Transverse colon (tissue), 3 donors: ENCODE measurements at regions not wholly inside any gene's neighbourhood (a gene's known extent, or its start where the extent isn't known, plus 50 kb on each side); places are given as distances from the start of the nearest gene placed in this dataset.

Source experiments
- POLR2A ChIP-seq: fragments of 450-650 bp; IDR thresholded peaks from one replicate; pipeline ENCODE4 v1.6.1; 2016; ENCODE audit warnings: antibody characterized with exemption, mild to moderate bottlenecking, moderate library complexity
- TF ChIP-seq, protein P1 (sequence below), 5 experiments: fragments of 200-600 bp in 3 of 5; fragments of 450-650 bp in 2 of 5; sonication (generic) in 3 of 5; IDR thresholded peaks; 1 replicate in 2 of 5; 2 replicates in 3 of 5; pipeline ENCODE4 v1.5.1; 2016 to 2017; ENCODE audit warnings: antibody characterized with exemption in 5 of 5, inconsistent platforms in 3 of 5, mild to moderate bottlenecking in 2 of 5, moderate library complexity in 1 of 5

DNA sequence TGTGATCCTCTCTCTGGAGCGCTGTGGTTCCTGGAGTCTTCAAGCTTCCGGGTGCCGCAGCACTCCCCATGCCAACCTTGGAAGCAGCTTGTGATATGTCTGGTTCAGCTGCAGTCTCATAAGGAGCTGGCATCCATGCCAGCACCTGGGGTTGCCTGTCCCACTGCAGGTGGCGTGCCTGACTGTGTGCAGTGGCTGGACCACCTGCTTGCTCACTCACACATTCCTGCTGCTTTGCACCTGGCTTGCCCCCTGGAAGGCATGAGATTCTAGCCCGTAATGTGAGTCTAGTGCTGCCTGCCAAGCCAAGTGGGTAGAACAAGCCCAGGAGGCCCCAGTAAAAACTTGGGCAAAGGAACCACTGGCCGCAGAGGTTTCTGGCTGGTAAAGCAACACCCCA lies 687.2 kb upstream of the AADAT start:
- no peak for TF ChIP-seq POLR2A
- TF ChIP-seq, protein P1, sequence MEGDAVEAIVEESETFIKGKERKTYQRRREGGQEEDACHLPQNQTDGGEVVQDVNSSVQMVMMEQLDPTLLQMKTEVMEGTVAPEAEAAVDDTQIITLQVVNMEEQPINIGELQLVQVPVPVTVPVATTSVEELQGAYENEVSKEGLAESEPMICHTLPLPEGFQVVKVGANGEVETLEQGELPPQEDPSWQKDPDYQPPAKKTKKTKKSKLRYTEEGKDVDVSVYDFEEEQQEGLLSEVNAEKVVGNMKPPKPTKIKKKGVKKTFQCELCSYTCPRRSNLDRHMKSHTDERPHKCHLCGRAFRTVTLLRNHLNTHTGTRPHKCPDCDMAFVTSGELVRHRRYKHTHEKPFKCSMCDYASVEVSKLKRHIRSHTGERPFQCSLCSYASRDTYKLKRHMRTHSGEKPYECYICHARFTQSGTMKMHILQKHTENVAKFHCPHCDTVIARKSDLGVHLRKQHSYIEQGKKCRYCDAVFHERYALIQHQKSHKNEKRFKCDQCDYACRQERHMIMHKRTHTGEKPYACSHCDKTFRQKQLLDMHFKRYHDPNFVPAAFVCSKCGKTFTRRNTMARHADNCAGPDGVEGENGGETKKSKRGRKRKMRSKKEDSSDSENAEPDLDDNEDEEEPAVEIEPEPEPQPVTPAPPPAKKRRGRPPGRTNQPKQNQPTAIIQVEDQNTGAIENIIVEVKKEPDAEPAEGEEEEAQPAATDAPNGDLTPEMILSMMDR (IDR thresholded peaks at IDR 0.05): no peak
